ENCODE measurements at regions not wholly inside any gene's neighbourhood (a gene's known extent, or its start where the extent isn't known, plus 50 kb on each side); places are given as distances from the start of the nearest gene placed in this dataset.
"Not testable (repeated sequence)": the region's sequence is repeated elsewhere in the genome, so short reads cannot be mapped to it uniquely, and the experiment has no call there.

DNA sequence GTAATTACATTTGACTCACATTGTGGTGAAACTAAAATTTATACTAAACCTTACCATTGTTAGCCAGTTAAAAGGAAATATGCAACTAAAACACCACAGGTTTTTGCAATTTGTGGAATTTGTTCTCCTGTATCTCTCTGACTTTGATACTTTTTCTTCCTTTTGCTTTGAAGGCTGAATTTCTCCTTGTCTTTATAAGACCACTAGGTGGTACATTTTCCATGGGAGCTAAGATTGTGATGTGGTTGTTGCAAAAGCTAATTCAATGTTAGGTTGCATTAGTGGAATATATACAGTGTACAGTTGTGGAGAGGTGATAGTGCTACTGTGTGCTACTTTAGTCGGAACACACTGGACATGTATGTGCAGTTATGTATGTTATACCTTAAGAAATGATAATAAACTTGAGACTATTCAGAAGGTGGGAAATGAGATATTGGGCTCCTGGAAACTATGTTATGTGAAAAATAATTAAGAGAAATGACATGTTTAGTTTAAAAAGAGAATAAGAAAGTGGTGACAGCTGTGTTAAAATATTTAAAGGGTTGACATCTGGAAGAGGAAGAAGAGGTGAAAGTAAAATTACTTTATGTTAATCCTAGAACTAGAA lies 70.3 kb downstream of the ARL9 start:
- peak in 2 of 8 experiments; percentile 48 to 63 for ATAC-seq (replicated peaks in 6 of 8)
- H3K4me3 ChIP-seq = no peak overlapping the region
- in situ Hi-C loops (cut with MboI; ENCODE audit: low pct_unique_long_range_greater_than_20kb in 2 of 9, low sequenced_read_pairs in 9 of 9, unreplicated experiment in 9 of 9) = loop anchor here in 1 of 9 experiments (25.0 kb wide), 1 partner anchor 211 kb away; no protein-coding TSS in a partner anchor
- H3K4me1 ChIP-seq (replicated peaks in 1 of 2) = no peaks in the 10 kb centered on the region
- WGBS, 10 experiments = 0 to 88% (median 37%) methylated on average over 1 of the region's 1 CpG; no CpG with 5 or more reads in 2 of the 10 experiments
- H3K27ac ChIP-seq = no peak overlapping the region

DNA sequence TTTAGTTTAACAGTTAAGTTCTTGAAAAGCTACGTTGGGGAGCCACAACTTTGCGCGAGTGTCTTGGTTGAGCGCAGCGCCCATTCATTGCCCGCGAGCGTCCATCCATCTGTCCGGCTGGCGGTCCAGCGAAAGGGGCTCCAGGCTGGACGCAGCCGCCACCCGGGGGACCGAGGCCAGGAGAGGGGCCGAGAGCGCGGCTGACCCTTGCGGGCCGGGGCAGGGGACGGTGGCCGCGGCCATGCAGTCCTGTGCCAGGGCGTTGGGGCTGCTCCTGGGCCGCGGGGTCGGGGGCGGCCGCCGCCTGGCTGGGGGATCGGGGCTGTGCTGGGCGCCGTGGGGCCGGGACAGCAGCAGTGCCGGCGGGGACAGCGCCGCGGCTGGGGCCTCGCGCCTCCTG lies 86.8 kb downstream of the ARL9 start:
- 14 to 100% (median 77%) methylated on average over 3 to 9 of the region's 41 CpGs; no CpG with 5 or more reads in 6 of the 10 experiments for WGBS, 10 experiments
- in situ Hi-C loops (cut with MboI; ENCODE audit: low pct_unique_long_range_greater_than_20kb in 2 of 9, low sequenced_read_pairs in 9 of 9, unreplicated experiment in 9 of 9) = loop anchor here in 1 of 9 experiments (25.0 kb wide), 1 partner anchor 195 kb away; no protein-coding TSS in a partner anchor
- H3K4me1 ChIP-seq (replicated peaks in 1 of 2); H3K4me3 ChIP-seq; ATAC-seq (replicated peaks in 6 of 8); H3K27ac ChIP-seq: not testable (repeated sequence)

All from motor neuron (in vitro differentiated cells).